GM08714 (cell line): ENCODE measurements at regions not wholly inside any gene's neighbourhood (a gene's known extent, or its start where the extent isn't known, plus 50 kb on each side); places are given as distances from the start of the nearest gene placed in this dataset.

Experiments
- H3K4me3 ChIP-seq: fragments of 200-500 bp; sonication (Bioruptor generic); 2 replicates; pipeline ENCODE4 v1.5.1; 2014; ENCODE audit warnings: mild to moderate bottlenecking, low read length, inconsistent platforms
- ZNF274 ChIP-seq: IDR thresholded peaks from 2 replicates; pipeline ENCODE4 v1.6.1; 2012; ENCODE audit warnings: mild to moderate bottlenecking, low read depth, low read length

DNA sequence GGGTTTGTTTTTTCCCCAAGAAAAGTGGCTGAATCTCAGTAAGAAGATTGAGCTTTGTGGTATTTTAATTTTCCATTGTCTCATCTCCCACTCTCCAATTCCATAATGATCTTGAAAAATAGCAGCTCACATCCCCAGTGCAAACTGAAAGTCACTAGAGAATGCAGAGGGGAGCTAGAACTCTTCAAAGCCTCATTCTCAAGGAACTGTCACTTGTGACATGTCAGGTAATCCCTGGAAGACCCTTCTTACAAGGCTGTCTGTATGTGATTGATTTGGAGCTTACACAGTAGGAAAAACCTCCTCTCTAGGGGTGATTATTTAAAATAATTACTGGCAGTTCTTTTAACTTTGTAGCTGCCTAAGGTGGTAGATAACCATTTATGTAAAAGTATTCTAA lies 420.4 kb downstream of the CDH26 start:
- TF ChIP-seq ZNF274, result no peak
- no peak overlapping the region for H3K4me3 ChIP-seq

DNA sequence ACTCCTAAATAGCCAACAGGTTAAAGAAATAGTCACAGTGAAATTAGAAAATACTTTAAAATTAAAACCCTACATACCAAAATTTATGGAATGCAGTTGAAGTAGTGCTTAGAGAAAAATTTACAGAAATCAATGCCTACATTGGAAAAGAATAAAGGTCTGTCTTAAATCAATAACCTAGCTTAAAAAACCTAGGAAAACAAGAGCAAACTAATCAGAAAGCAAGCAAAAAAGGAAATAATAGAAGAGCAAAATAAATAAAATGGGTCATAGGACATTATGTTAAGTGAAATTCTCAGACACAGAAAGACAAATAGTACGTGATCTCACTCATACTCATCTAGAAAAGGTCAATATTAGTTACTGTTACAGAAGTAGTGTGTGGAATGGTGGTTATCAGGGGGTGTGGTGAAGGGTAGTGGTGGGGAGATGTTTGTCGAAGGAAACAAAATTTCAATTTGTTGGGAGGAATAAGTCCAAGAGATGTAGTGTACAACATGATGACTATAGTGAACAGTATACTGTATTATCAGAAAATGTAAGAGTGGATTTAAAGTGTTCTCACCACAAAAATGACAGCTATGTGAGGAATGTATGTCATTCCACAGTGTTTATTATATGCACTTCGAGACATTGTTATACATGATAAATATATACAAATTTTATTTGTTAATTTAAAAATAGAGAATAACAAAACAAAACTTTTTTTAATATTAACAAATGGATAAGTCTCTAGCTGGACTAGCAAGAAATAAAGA lies 423.6 kb downstream of the CDH26 start:
- no peak overlapping the region for H3K4me3 ChIP-seq

DNA sequence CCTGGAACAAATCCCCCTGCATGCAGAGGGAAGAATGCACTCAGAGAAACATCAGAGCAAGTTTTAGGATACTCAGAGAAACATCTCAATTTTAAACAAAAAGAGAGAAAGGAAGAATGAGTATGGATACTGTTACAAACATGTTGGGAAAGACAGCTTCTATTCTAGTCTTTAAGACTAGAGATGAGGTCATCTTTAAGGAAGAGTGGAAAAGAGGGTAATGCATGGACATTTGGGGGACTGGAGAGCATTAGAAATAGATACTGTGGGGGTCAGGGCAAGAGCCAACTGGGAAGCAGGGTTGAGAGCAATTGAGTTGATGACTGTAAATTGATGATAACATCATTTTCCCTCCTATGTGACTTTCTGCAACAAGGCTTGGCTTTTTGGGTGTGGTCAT lies 431.2 kb downstream of the CDH26 start:
- H3K4me3 ChIP-seq, result no peak overlapping the region
- no peak for TF ChIP-seq ZNF274

More for the DNA sequence above, 423.6 kb downstream of the CDH26 start:
- TF ChIP-seq ZNF274, result no peak

DNA sequence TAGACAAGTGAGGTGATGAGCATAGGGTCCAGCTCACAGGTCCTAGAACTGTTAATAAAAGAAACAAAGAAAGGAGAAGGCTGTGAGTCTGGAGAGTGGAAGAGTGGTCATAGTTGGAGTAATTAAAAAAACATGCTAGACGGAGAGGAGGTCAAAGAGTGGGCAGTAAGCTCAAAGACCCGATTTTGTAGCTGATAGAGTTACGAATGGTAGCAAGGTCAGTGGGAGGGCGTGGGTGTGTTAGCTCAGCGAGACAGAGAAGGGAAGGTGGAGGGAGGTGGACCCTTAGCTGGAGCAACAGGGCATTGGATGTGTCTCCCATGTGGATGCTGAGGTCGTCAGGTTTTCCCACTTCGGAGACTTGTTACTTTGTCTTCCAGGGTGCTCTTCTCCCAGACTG lies 431.7 kb downstream of the CDH26 start:
- no peak for TF ChIP-seq ZNF274
- H3K4me3 ChIP-seq, result no peak overlapping the region

DNA sequence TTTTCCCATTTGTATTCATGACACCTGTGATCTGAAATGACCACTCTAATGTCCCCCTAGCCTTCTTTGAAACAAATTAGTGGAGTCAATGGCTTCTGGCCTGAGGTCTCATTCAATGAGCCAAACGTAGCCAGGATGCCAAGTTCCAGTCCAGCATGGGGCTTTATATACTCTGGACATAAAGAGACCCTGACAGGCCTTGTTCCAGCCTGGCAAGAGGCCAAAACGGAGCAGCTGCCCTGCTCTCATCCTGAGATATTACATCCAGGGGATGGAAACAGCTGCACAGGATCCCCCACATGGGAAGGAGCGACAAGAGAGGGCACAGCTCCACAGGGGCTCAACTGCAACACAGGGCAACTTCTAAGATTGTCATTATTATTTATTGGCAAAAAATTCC lies 437.8 kb downstream of the CDH26 start:
- H3K4me3 ChIP-seq, result no peak overlapping the region
- TF ChIP-seq ZNF274, result no peak

DNA sequence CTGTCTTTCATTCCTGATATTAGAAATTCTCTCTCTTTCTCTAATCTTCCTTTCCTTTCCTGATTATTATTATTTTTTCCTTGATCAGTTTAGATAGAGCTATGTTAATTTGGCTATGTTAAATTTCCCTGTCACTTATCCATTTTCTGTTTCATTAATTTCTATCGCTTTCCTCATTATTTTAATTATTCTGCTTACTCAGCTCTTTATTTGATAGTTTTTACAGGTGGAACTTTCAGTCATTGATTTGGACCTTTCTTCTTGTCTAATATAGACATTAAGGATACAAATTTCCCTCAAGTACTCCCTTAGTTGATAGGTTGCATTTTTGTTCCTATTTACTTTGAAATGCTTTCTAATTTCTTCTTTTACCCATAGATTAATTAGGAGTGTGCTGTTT lies 442.3 kb downstream of the CDH26 start:
- no peak overlapping the region for H3K4me3 ChIP-seq
- no peak for TF ChIP-seq ZNF274

DNA sequence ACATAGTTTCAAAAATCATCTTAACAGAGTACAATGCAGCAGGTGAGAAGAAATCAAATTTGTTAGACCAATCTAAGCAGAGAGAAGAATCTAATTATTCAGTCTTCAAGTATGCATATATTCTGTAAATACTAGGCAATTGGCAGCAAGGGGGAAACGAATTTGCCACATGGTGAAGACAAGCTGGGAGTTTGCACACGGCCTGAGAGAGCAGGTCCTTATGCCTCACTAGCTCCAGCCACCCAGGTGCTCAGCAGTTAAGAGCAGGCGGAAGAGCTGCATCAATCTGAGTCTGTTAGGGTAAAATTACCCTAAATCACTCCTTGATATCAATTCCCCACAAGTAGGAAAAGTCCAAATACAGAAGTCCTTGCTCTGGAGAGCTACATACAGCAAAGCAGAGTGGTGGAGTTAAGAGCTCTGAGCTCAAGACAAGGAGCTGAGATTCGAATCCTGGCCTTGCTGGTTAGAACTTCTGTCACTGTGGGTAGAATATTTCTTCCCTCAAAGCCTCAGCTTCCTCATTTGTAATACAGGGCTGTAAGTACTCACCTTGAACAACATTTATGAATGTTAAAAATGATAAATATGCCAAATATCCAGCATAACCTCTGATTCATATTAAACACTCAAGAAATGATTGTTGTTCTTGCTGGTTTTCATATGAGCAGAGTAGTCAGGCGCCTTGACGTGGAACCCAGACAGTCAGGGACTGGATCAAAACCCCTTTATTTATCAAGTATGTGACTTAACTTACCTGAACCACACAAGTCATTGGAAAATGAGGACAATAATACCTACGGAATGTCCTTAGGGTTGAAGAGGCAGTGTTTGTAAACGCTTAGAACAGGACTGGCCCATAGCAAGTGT lies 444.2 kb downstream of the CDH26 start:
- H3K4me3 ChIP-seq, result no peak overlapping the region
- TF ChIP-seq ZNF274, result no peak

DNA sequence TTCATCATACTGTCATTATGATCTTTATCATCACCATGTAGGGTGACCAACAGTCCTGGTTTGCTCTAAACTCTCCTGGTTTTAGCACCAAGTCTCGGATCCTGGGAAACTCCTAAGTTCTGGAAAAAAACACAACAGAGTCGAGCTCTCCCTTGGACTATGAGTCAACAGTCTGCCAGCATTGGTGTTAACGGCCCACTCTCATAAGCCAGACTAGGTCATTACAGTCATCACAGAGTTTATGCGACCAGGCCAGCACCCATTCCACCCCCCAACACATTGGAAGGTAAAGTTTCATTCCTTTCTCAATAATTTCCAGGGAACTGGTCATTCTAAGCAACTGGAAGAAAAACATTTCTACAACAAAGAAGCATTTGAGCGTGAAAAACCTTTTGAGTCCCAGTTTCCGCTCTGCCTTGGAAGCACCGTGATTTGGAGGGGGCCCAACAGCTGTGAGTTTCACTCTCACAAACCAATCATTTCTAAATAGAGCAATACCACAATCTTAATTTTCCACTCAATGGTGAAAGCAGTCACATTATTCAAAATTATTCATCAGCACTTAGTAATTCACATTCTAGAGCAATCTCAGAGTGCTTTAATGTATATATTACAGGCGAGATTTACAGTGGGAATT lies 445.0 kb downstream of the CDH26 start:
- TF ChIP-seq ZNF274, result no peak
- no peak overlapping the region; the same call in 1 of the 2 replicates for H3K4me3 ChIP-seq

DNA sequence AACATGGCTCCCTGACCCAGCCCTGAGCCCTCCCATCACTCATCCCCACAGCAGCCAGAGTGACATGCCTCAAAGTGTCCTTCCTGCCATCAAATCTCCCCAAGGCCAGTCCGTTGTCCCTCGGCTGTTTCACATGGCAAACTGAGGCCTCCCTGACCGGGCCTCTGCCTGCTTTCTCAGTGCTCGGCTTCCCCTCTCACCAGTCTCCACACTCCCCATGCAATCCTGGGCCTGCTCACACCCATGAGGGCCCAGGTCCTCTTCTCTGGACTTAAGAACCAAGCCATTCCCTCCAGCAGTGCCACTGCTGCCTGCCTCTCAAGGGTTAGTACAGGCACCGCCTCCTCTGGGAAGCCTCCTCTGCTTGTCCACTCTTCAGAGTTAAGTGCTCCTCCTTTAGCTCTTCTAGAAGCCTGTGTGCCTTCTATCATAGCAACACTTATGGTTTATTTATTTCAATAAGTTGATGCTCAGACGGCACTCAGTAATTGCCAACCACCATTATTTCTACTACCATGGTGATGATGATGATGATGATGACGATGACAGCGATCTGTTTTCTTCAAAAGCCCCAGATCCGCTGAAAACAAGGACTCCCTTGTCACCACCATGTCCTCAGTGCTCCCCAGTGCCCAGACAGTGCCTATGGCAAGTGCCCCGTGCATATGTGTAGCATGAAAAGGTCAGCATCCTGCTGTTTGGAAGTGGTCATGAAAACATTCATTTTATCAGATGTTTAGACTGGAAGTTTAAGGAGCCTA lies 449.0 kb downstream of the CDH26 start:
- H3K4me3 ChIP-seq, result no peak overlapping the region
- no peak for TF ChIP-seq ZNF274

DNA sequence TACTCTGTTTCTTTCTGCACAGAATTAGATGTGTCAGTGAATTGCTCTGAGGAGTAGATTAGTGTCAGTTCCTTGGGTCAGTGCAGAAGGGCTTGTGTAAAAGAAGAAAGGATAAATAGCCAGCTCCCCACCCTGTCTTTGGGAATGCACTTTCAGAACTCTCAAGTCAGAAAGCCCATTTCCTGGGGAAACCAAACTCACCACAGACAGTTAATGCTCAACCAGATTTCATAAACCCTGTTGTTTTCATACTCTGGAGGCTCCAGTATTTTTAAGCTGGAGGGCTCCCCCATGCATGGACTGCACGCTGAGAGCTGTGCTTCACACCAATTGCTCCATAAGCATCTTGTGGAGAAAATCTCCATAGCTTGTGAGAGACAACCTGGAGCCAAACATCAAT lies 449.7 kb downstream of the CDH26 start:
- no peak overlapping the region for H3K4me3 ChIP-seq
- no peak for TF ChIP-seq ZNF274

DNA sequence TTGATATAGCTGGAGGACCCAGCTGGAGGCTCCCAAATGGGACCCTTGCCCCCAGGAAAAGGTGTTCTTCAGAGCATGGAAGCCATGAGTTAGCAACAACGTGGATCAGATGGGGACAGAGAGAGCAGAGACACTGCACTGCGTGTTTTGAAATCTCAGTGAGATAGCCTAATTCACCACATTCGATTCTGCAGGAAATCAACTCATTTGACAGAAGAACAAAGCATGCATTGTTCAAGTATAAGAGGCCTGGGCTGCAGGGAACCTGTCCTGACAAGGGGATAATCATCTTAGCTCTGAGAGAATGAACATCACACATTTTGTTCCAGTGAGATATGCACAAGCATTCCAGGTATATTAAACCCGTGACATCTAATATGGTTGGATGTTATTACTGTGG lies 450.2 kb downstream of the CDH26 start:
- H3K4me3 ChIP-seq, result no peak overlapping the region
- TF ChIP-seq ZNF274, result no peak

DNA sequence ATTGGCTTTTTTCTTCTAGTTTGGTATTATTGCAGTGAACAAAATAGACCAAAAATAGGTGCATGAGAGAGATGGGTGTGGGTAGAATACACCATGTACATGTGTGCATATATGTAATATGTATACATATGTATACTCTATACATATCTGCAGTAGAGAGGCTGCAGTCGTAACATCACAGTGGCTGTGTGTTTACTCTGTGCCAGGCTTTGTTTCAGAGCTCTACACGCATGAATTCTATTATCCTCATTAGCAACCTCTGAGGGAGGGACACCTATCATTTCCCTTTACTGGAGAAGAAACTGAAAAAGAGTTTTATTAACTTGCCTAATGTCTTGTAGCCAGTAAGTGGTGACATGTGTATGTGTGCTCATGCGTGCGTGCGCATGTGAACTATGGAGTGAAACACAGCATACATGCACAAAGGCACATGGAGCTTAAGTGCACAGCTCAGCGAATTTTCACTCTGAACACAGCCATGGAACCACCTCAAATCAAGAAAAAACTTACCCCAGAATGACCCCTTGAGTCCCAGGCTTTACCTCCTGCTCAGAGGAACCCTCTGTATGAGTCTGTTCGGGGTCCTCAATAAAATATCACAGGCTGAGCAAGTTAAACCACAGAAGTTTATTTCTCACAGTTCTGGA lies 452.5 kb downstream of the CDH26 start:
- no peak overlapping the region for H3K4me3 ChIP-seq
- TF ChIP-seq ZNF274, result no peak

DNA sequence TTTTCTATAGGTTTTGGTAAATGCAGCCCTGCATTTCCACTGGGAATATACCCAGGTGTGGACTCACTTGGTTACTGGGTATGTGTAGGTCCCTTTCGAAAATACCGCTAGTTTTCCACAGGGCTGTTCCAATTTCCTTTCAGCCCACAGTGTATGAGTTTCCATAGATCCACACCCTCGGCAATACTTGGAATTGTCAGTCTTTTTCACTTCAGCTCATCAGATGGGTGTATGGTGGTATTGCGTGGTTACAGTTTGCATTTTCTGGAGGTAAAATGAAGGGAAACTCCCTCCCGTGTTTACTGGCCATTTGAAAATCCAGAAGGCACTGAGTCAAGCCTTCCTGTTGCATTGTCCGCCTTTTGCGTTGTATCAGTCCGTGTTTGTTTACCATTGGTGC lies 453.6 kb downstream of the CDH26 start:
- H3K4me3 ChIP-seq, result no peak overlapping the region
- no peak for TF ChIP-seq ZNF274

DNA sequence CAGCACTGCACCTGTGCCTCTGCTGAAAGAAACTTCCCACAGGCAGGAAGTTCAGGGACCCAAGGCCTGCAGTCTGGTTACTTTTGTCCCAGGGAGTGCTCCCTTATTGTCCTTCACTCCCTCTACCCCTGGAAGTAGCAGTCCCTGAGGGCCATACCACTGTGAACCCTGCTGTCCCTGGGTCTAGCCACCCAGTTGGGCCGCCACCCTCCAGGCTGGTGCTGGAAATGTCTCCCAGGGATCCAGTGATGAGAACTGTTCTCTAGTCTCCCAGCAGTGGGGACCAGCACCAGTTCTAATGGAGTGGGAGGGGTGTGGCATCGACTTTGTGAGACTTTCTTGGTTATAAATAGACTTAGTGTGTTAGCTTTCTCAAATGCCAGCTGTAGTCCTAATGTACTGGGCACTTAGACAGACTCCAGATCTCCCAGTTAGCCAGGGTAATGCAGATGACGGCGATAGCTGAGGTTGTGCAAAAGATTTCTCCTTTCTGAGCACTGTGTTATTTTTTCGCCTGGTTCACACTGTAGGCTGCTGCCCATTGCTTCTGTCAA lies 462.5 kb downstream of the CDH26 start:
- H3K4me3 ChIP-seq, result no peak overlapping the region
- TF ChIP-seq ZNF274, result no peak
